Astrocyte (in vitro differentiated cells and primary cell): ENCODE measurements at regions not wholly inside any gene's neighbourhood (a gene's known extent, or its start where the extent isn't known, plus 50 kb on each side); places are given as distances from the start of the nearest gene placed in this dataset.

Source experiments
- DNase-seq: peaks from one replicate; pipeline ENCODE4 v3.0.0-alpha.2; 2010; ENCODE audit warnings: low read depth
- FAIRE-seq: peaks from 2 replicates; lab custom pipeline; 2011; peaks lifted over from hg19 to GRCh38; lab: Jason Lieb, UNC
- H2AFZ ChIP-seq: 2 replicates; pipeline ENCODE4 v1.6.0; 2012; ENCODE audit warnings: low read depth, low read length, inconsistent platforms
- H3K27ac ChIP-seq: 2 replicates; pipeline ENCODE4 v1.5.1; 2011; ENCODE audit warnings: low read depth, low read length, inconsistent platforms
- H3K27me3 ChIP-seq: 2 replicates; pipeline ENCODE4 v1.6.0; 2011; ENCODE audit warnings: low read length, inconsistent platforms; ENCODE audit not compliant: insufficient read depth
- H3K36me3 ChIP-seq: 2 replicates; pipeline ENCODE4 v1.5.1; 2011; ENCODE audit warnings: low read length, inconsistent platforms; ENCODE audit not compliant: insufficient read depth
- H3K4me1 ChIP-seq: 2 replicates; pipeline ENCODE4 v1.5.1; 2011; ENCODE audit warnings: low read length, inconsistent platforms; ENCODE audit not compliant: insufficient read depth
- H3K4me2 ChIP-seq: 2 replicates; pipeline ENCODE4 v1.6.0; 2012; ENCODE audit warnings: low read length, inconsistent platforms
- H3K4me3 ChIP-seq: 2 replicates; pipeline ENCODE4 v1.5.1; 2011; ENCODE audit warnings: low read depth, mild to moderate bottlenecking, low read length, inconsistent platforms; ENCODE audit not compliant: insufficient read depth
- H3K79me2 ChIP-seq: 2 replicates; pipeline ENCODE4 v1.6.0; 2012; ENCODE audit warnings: mild to moderate bottlenecking, low read length, inconsistent platforms; ENCODE audit not compliant: insufficient read depth
- H3K9ac ChIP-seq: 2 replicates; pipeline ENCODE4 v1.6.0; 2012; ENCODE audit warnings: mild to moderate bottlenecking, low read length, inconsistent platforms
- H3K9me3 ChIP-seq: 2 replicates; pipeline ENCODE4 v1.5.1; 2012; ENCODE audit warnings: low read depth, mild to moderate bottlenecking, low read length, inconsistent platforms; ENCODE audit not compliant: insufficient read depth
- H4K20me1 ChIP-seq: 2 replicates; pipeline ENCODE4 v1.6.0; 2012; ENCODE audit warnings: low read length, inconsistent platforms; ENCODE audit not compliant: insufficient read depth
- H3K27ac Mint-ChIP-seq: one replicate; pipeline ENCODE4 v1.8.0; 2021; ENCODE audit warnings: mild to moderate bottlenecking, mixed read lengths; ENCODE audit not compliant: unreplicated experiment
- H3K27me3 Mint-ChIP-seq: one replicate; pipeline ENCODE4 v1.8.0; 2021; ENCODE audit warnings: low read depth, mixed read lengths; ENCODE audit not compliant: unreplicated experiment
- H3K36me3 Mint-ChIP-seq: one replicate; pipeline ENCODE4 v1.8.0; 2021; ENCODE audit warnings: low read depth, mixed read lengths; ENCODE audit not compliant: unreplicated experiment
- H3K4me1 Mint-ChIP-seq: one replicate; pipeline ENCODE4 v1.8.0; 2021; ENCODE audit warnings: low read depth, mixed read lengths; ENCODE audit not compliant: unreplicated experiment
- H3K4me3 Mint-ChIP-seq: one replicate; pipeline ENCODE4 v1.8.0; 2021; ENCODE audit warnings: mild to moderate bottlenecking, moderate library complexity, mixed read lengths; ENCODE audit not compliant: unreplicated experiment
- H3K9me3 Mint-ChIP-seq: one replicate; pipeline ENCODE4 v1.8.0; 2021; ENCODE audit warnings: mild to moderate bottlenecking, mixed read lengths; ENCODE audit not compliant: unreplicated experiment
- CTCF ChIP-seq: IDR thresholded peaks from 2 replicates; pipeline ENCODE4 v1.5.1; 2011; ENCODE audit warnings: low read depth, mild to moderate bottlenecking, inconsistent platforms, low read length, moderate library complexity; ENCODE audit not compliant: insufficient read depth
- EZH2 ChIP-seq: IDR thresholded peaks from 2 replicates; pipeline ENCODE4 v1.6.1; 2012; ENCODE audit warnings: mild to moderate bottlenecking, low read length, inconsistent platforms; ENCODE audit not compliant: insufficient read depth

- H3K27ac ChIP-seq = no peak overlapping the region
- no peak overlapping the region for H3K9ac ChIP-seq
- no peak for FAIRE-seq
- no peak overlapping the region for H3K4me3 ChIP-seq
- H3K4me1 Mint-ChIP-seq = no peaks in the 10 kb centered on the region
- H3K27me3 ChIP-seq = no peaks in the 10 kb centered on the region
- H3K4me3 Mint-ChIP-seq = no peak overlapping the region
- no peak for DNase-seq
- TF ChIP-seq EZH2 (no peak), CTCF (no peak)
- H3K9me3 ChIP-seq = peaks cover 4% of the 10 kb centered on the region
- no peak overlapping the region for H3K4me2 ChIP-seq
- H3K36me3 Mint-ChIP-seq = peaks cover 47% of the 10 kb centered on the region
- H3K36me3 ChIP-seq = peaks cover 18% of the 10 kb centered on the region
- H4K20me1 ChIP-seq = peaks cover 87% of the 10 kb centered on the region
- no peak overlapping the region for H2AFZ ChIP-seq
- H3K27me3 Mint-ChIP-seq = no peaks in the 10 kb centered on the region
- H3K79me2 ChIP-seq = peaks cover 57% of the 10 kb centered on the region
- no peak overlapping the region for H3K27ac Mint-ChIP-seq
- no peaks in the 10 kb centered on the region for H3K9me3 Mint-ChIP-seq
- H3K4me1 ChIP-seq = peaks cover 14% of the 10 kb centered on the region
These were observed 106.2 kb downstream of the NCOR2 start for GRCh38 chr12:124461241-124461673.

- Mint-ChIP-seq H3K27me3 (no peaks in the 10 kb centered on the region), H3K36me3 (peaks cover 44% of the 10 kb centered on the region), H3K4me1 (no peaks in the 10 kb centered on the region), H3K4me3 (no peak overlapping the region), H3K9me3 (no peaks in the 10 kb centered on the region), H3K27ac (no peak overlapping the region)
- Histone ChIP-seq H3K79me2 (peaks cover 56% of the 10 kb centered on the region), H3K27ac (no peak overlapping the region), H2AFZ (no peak overlapping the region), H3K9ac (no peak overlapping the region), H4K20me1 (peaks cover 89% of the 10 kb centered on the region), H3K4me1 (peaks cover 9% of the 10 kb centered on the region), H3K9me3 (peaks cover 4% of the 10 kb centered on the region), H3K4me3 (no peak overlapping the region), H3K4me2 (no peak overlapping the region), H3K36me3 (peaks cover 18% of the 10 kb centered on the region), H3K27me3 (no peaks in the 10 kb centered on the region)
- DNase-seq (no peak), FAIRE-seq (no peak)
- TF ChIP-seq CTCF = no peak
- no peak for TF ChIP-seq EZH2
These were observed 106.6 kb downstream of the NCOR2 start for GRCh38 chr12:124460771-124461170.

- Histone ChIP-seq H4K20me1 (peaks cover 89% of the 10 kb centered on the region), H3K79me2 (peaks cover 52% of the 10 kb centered on the region), H3K36me3 (peaks cover 11% of the 10 kb centered on the region), H2AFZ (no peak overlapping the region), H3K4me1 (peaks cover 8% of the 10 kb centered on the region), H3K9ac (no peak overlapping the region), H3K27me3 (no peaks in the 10 kb centered on the region), H3K27ac (no peak overlapping the region), H3K4me2 (no peak overlapping the region), H3K9me3 (peaks cover 4% of the 10 kb centered on the region), H3K4me3 (no peak overlapping the region)
- no peak for TF ChIP-seq CTCF
- TF ChIP-seq EZH2 = no peak
- DNase-seq = no peak
- Mint-ChIP-seq H3K4me3 (no peak overlapping the region), H3K36me3 (peaks cover 38% of the 10 kb centered on the region), H3K27ac (peak overlapping the region; percentile 72), H3K4me1 (no peaks in the 10 kb centered on the region), H3K9me3 (no peaks in the 10 kb centered on the region), H3K27me3 (no peaks in the 10 kb centered on the region)
- no peak for FAIRE-seq
These were observed 107.4 kb downstream of the NCOR2 start for GRCh38 chr12:124459852-124460645.
